NB4 (cell line): ENCODE measurements at regions not wholly inside any gene's neighbourhood (a gene's known extent, or its start where the extent isn't known, plus 50 kb on each side); places are given as distances from the start of the nearest gene placed in this dataset.

Experiments used
- DNase-seq: peaks from one replicate; pipeline ENCODE4 v3.0.0; 2010; ENCODE audit warnings: low read depth
- H3K4me3 ChIP-seq: one replicate; pipeline ENCODE4 v1.5.1; 2011; ENCODE audit warnings: mild to moderate bottlenecking, low read depth, low read length, moderate library complexity
- CTCF ChIP-seq: IDR thresholded peaks from one replicate; pipeline ENCODE4 v1.5.1; 2012; ENCODE audit warnings: low read depth, low read length
- MYC ChIP-seq: IDR thresholded peaks from 2 replicates; pipeline ENCODE4 v1.6.1; 2011; ENCODE audit warnings: low read depth, low read length
- POLR2A ChIP-seq: IDR thresholded peaks from 2 replicates; pipeline ENCODE4 v1.6.1; 2011; ENCODE audit warnings: mild to moderate bottlenecking; ENCODE audit not compliant: insufficient read length; ENCODE audit errors: extremely low read depth
- TF ChIP-seq, protein P1 (sequence below): IDR thresholded peaks from 2 replicates; pipeline ENCODE4 v1.6.1; 2011; ENCODE audit warnings: low read depth, low read length

- no peak for TF ChIP-seq POLR2A
- no peak for TF ChIP-seq MYC
- TF ChIP-seq CTCF = no peak
- TF ChIP-seq, protein P1, sequence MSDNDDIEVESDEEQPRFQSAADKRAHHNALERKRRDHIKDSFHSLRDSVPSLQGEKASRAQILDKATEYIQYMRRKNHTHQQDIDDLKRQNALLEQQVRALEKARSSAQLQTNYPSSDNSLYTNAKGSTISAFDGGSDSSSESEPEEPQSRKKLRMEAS = no peak
- DNase-seq = peak; percentile 45
- no peak overlapping the region for H3K4me3 ChIP-seq
Measured at GRCh38 chr6:145247692-145248419, 487.5 kb downstream of the EPM2A start.

GRCh38 chr6:145250436-145250835, 484.9 kb downstream of the EPM2A start:
- no peak overlapping the region for H3K4me3 ChIP-seq
- DNase-seq = no peak
- TF ChIP-seq, protein P1 = no peak
- no peak for TF ChIP-seq MYC
- TF ChIP-seq POLR2A = no peak
- TF ChIP-seq CTCF = no peak

GRCh38 chr6:145252737-145253136, 482.6 kb downstream of the EPM2A start:
- DNase-seq = no peak
- H3K4me3 ChIP-seq = no peak overlapping the region
- TF ChIP-seq, protein P1 = no peak
- TF ChIP-seq CTCF (no peak), MYC (no peak), POLR2A (no peak)

GRCh38 chr6:145254649-145255401, 480.5 kb downstream of the EPM2A start:
- TF ChIP-seq MYC (no peak), CTCF (no peak)
- DNase-seq = no peak
- no peak overlapping the region for H3K4me3 ChIP-seq

DNA sequence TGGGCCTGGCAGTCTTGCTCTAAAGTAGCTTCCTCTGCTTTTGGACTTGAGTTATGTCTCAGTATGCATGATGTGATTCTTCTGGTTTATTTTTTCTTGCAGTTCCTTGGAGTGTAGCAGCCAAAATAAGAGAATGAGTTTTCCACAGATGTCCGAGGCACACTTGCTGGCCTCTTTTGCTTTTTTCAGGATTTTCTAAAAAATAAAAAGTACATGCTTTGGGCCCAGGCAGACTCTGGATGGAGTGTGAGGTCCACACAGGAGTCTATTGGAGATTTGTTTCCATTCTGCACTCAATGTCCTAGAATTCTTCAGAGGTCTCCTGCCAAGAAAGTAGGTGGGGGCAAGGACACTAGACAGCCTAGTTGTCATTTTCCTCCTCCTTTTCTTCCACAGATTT, 477.6 kb downstream of the EPM2A start:
- DNase-seq = no peak
- no peak overlapping the region for H3K4me3 ChIP-seq
- TF ChIP-seq, protein P1 = no peak
- TF ChIP-seq CTCF (no peak), POLR2A (no peak), MYC (no peak)
